ENCODE measurements at regions not wholly inside any gene's neighbourhood (a gene's known extent, or its start where the extent isn't known, plus 50 kb on each side); places are given as distances from the start of the nearest gene placed in this dataset.

- Histone ChIP-seq H3K27ac (peak overlapping the region in 1 of 4 donors; percentile 10), H3K4me3 (no peak overlapping the region), H3K36me3 (no peaks in the 10 kb centered on the region), H3K4me1 (no peaks in the 10 kb centered on the region), H3K27me3 (no peaks in the 10 kb centered on the region), H3K9me3 (no peaks in the 10 kb centered on the region)
- intact Hi-C loops (cut with DNase I; ENCODE audit: low total_unique reads) (no loop called here), in situ Hi-C loops (cut with MboI; ENCODE audit: low sequenced_read_pairs in 4 of 4) (no loop called here)
- DNase-seq (no peak), ATAC-seq (no peak)
- no peak for TF ChIP-seq CTCF (IDR thresholded peaks at IDR 0.05 in 4 of 5, conservative IDR thresholded peaks at IDR 0.05 in 1 of 5)
- TF ChIP-seq POLR2A (IDR thresholded peaks at IDR 0.05): no peak
These were observed 400.3 kb downstream of the MTX2 start for GRCh38 chr2:176669398-176670174.

DNA sequence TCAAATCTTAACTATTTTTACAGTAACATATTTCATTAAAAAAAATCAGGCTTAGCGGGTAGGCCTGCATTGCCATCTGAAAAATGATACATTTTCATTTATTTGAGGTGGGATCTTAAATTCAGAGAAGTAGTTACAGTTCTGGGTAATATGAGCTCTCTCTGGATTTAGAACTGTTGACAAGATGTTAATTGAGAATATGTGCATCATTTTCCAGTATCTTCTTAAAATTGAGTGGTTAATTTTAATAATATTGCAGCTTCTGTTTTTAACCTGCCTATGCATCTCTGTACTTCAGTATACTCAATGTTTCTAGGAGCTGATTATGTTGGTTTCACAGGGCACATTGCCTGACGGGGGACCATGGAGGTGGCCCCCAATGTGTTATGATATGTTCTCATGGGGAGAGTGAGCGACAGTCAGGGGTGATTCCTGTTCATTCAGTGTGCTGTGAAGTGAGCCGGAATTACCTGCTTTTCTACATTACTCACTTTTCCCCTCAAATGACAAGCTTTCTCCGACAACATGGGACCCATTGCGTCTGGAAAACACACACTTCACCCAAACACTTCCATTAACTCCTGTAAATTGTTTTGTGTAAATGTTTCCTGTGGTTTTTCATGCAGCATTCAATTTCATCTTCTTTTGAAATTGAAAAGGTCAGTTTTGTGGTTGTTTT, 406.2 kb downstream of the MTX2 start:
- TF ChIP-seq CTCF (IDR thresholded peaks at IDR 0.05 in 4 of 5, conservative IDR thresholded peaks at IDR 0.05 in 1 of 5) (no peak), POLR2A (IDR thresholded peaks at IDR 0.05) (no peak)
- H3K9me3 ChIP-seq: no peaks in the 10 kb centered on the region
- no peaks in the 10 kb centered on the region for H3K27me3 ChIP-seq
- no peaks in the 10 kb centered on the region for H3K4me1 ChIP-seq
- no peak overlapping the region for H3K27ac ChIP-seq
- no peak overlapping the region for H3K4me3 ChIP-seq
- H3K36me3 ChIP-seq: no peaks in the 10 kb centered on the region
- no peak for DNase-seq
- intact Hi-C loops (cut with DNase I; ENCODE audit: low total_unique reads) (no loop called here), in situ Hi-C loops (cut with MboI; ENCODE audit: low sequenced_read_pairs in 4 of 4) (no loop called here)
- ATAC-seq: no peak

DNA sequence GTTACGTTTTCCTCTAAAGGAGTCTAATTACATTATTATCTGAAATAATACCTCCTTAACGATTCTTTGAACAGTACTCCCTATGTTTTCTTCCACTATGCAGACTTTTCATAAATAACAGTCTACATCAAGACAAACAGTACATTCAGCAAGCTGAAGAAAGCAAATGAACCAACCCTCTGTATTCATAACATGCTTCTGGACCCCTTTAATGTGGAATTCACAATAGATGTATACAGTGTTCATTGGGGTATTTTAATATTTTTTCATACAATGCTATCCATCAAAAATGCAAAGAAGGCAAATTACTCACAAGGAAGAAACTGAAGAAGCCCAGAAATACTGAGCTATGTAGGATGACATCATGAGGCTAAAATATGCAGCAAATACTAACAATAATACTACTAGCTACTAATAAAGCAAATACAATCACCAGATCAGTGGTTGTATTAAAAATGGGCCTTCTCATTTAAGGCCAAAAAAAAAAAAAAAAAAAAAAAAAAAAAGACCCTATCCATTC, 408.6 kb downstream of the MTX2 start:
- TF ChIP-seq POLR2A (IDR thresholded peaks at IDR 0.05): no peak
- TF ChIP-seq CTCF (IDR thresholded peaks at IDR 0.05 in 4 of 5, conservative IDR thresholded peaks at IDR 0.05 in 1 of 5): no peak
- Histone ChIP-seq H3K27me3 (no peaks in the 10 kb centered on the region), H3K9me3 (no peaks in the 10 kb centered on the region), H3K27ac (no peak overlapping the region), H3K4me3 (no peak overlapping the region), H3K36me3 (no peaks in the 10 kb centered on the region), H3K4me1 (no peaks in the 10 kb centered on the region)
- ATAC-seq (no peak), DNase-seq (no peak)
- intact Hi-C loops (cut with DNase I; ENCODE audit: low total_unique reads): no loop called here
- in situ Hi-C loops (cut with MboI; ENCODE audit: low sequenced_read_pairs in 4 of 4): no loop called here

DNA sequence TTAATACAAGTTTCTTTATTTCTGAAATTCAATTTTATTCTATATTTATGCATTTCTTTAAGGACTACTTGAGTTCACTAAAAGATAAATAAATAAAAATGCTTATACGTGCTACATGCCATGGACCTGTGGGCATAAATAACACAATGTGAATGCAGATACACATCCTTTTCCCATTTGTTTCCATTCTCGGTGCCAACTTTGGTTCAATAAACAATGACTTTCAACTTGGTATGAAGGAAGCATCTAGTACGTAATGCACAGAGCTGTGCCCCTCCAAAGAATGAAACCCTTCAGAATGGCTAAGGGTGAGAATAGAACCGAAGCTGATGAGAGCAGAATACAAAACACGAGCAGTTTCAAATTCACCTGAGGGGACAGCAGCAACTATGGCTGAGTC, 409.3 kb downstream of the MTX2 start:
- TF ChIP-seq POLR2A (IDR thresholded peaks at IDR 0.05): no peak
- no peak for TF ChIP-seq CTCF (IDR thresholded peaks at IDR 0.05 in 4 of 5, conservative IDR thresholded peaks at IDR 0.05 in 1 of 5)
- no peak for ATAC-seq
- H3K9me3 ChIP-seq: no peaks in the 10 kb centered on the region
- in situ Hi-C loops (cut with MboI; ENCODE audit: low sequenced_read_pairs in 4 of 4) (no loop called here), intact Hi-C loops (cut with DNase I; ENCODE audit: low total_unique reads) (no loop called here)
- H3K27ac ChIP-seq: no peak overlapping the region
- H3K36me3 ChIP-seq: no peaks in the 10 kb centered on the region
- DNase-seq: no peak
- H3K4me1 ChIP-seq: no peaks in the 10 kb centered on the region
- H3K27me3 ChIP-seq: no peaks in the 10 kb centered on the region
- H3K4me3 ChIP-seq: no peak overlapping the region
